GM21737 (cell line): ENCODE measurements at regions not wholly inside any gene's neighbourhood (a gene's known extent, or its start where the extent isn't known, plus 50 kb on each side); places are given as distances from the start of the nearest gene placed in this dataset.
"Not testable (repeated sequence)": the region's sequence is repeated elsewhere in the genome, so short reads cannot be mapped to it uniquely, and the experiment has no call there.

ENCODE experiments used
- ATAC-seq: cut with Tn5 transposase; IDR thresholded peaks from one replicate; pipeline ENCODE4 v1.9.1; 2021; ENCODE audit warnings: mild to moderate bottlenecking, moderate library complexity; ENCODE audit not compliant: unreplicated experiment

GRCh38 chr18:28332071-28332470, 155.1 kb upstream of the CDH2 start:
- ATAC-seq: no peak

GRCh38 chr18:28331551-28331950, 154.6 kb upstream of the CDH2 start:
- no peak for ATAC-seq

DNA sequence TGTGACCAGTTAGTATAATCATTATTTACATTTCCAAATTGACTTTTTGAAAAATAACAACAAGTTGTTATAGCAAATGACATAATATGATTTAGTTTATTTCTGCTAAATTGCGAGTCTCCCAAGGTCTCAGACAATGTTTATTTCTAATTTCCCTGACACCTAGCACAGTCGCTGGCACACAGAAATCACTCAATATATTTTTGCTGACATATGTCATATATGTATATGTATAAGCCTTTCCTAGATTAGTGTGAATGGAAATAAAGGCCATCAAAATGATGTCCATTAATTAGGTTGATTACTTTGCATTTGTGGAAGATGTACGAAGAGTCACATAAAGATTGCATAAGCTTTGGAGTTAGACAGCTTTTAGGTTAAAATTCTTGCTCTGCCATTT, 136.7 kb upstream of the CDH2 start:
- ATAC-seq: no peak

- ATAC-seq: no peak
These were observed 111.9 kb upstream of the CDH2 start for GRCh38 chr18:28288784-28289183.

- ATAC-seq: no peak
These were observed 110.2 kb upstream of the CDH2 start for GRCh38 chr18:28287146-28287545.

DNA sequence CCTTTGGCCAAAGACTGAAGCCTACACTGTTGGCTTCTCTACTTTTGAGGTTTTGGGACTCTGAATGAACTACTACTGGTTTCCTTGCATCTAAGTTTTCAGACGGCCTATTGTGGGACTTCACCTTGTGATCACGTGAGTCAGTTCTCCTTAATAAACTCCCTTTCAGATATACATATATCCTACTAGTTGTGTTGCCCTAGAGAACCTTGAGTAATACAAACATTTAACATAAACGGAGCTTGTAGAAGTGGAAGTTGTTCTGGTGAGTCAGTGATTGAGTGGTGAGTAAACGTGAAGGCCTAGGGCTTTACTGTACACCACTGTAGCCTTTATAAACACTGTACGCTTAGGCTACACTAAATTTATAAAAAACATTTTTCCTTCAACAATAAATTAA, 107.2 kb upstream of the CDH2 start:
- ATAC-seq: no peak

DNA sequence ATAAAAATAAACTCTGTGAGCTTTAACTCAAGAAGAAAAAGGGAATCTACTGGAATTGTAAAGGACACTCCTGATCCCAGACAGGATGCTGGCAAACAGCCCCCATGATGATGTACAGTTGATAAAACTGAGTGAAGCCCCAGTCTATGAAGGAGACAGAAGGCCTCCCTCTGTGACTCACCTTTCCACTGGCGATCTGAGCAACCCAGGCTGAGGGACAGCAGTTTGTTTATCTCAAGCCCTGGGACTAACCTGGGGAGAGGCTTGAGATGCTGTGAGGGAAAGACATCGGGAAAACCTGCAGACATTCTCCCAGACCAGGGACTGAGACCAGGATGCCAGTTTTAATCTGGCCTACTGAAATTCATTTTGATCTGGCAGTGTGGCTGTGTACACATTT, 104.5 kb upstream of the CDH2 start:
- ATAC-seq: no peak

GRCh38 chr18:28269750-28270149, 92.8 kb upstream of the CDH2 start:
- no peak for ATAC-seq

DNA sequence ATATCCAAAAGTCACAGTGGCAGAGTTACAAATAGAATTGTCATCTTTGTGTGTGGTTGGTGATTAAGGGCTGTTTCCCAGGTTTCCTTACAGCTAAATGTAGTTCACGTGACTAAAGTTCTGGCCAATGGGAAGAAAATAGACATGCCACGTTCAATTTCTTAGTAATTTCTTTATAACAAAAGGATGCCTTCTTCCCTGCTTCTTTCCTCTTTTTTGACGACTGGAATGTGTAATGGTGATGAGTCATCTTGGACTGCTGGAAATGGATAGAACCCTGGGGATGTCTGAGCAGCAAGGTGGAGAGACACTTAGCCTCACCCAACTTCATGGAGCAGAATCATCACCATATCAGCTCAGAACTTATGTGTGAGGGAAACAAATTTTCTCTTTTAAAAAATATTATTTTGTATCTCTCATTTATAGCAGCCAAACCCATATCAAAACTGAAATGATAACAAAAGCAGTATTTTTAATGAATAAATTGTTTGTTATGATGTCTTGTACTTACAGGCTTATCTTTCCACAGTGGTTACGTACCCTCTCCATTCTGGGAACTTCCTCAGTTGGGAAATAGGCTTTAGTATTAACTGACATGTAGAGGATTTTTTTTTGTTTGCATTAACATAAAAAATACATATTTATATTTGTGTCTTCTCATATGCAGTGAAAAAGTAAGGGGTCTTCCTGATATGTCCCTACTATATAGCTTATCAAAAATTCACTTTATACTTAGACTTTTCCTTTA, 91.1 kb upstream of the CDH2 start:
- ATAC-seq: no peak

GRCh38 chr18:28267276-28267675, 90.3 kb upstream of the CDH2 start:
- ATAC-seq: no peak

GRCh38 chr18:28256166-28256565, 79.2 kb upstream of the CDH2 start:
- no peak for ATAC-seq

- no peak for ATAC-seq
These were observed 71.7 kb upstream of the CDH2 start for GRCh38 chr18:28248653-28249052.

DNA sequence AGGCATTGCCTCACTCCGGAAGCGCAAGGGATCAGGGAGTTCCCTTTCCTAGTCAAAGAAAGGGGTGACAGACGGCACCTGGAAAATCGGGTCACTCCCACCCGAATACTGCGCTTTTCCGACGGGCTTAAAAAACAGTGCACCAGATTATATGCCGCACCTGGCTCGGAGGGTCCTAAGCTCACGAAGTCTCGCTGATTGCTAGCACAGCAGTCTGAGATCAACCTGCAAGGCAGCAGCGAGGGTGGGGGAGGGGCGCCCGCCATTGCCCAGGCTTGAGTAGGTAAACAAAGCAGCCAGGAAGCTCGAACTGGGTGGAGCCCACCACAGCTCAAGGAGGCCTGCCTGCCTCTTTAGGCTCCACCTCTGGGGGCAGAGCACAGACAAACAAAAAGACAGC, 63.7 kb upstream of the CDH2 start:
- ATAC-seq: not testable (repeated sequence)

GRCh38 chr18:28236487-28236886, 59.6 kb upstream of the CDH2 start:
- no peak for ATAC-seq
